Coronary artery (tissue), 2 donors: ENCODE measurements at regions not wholly inside any gene's neighbourhood (a gene's known extent, or its start where the extent isn't known, plus 50 kb on each side); places are given as distances from the start of the nearest gene placed in this dataset.

Experiments used
- DNase-seq: peaks from one replicate; pipeline ENCODE4 v3.0.0-alpha.2; 2017; ENCODE audit warnings: low spot score
- H3K27ac ChIP-seq, 2 donors: fragments of 200-600 bp; sonication (generic); one replicate each; pipeline ENCODE4 v1.5.1; 2016 to 2019
- H3K4me3 ChIP-seq: fragments of 200-600 bp; sonication (generic); 2 replicates; pipeline ENCODE4 v1.5.1; 2016; ENCODE audit warnings: mild to moderate bottlenecking, moderate library complexity
- CTCF ChIP-seq: fragments of 200-600 bp; sonication (generic); IDR thresholded peaks from one replicate; pipeline ENCODE4 v1.5.1; 2019; ENCODE audit warnings: antibody characterized with exemption

DNA sequence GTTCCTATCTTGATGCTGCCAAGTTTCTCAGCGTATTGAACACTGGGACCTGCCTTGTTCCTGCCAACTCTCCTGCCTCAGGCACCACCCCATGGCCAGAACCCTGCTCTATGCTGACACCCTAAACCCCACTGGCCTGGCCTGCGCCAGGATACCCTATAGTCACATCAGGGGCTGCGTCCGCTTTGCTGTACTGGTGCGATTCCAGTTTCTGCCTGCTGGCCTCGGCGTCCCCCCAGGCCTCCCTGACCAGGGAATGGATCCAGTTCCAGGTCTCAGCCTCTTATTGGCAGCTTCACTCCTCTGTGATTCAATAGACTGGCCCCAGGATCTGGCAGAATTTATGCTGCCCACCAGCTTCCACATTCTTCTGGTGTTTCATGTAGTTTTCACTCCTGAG is 55.0 kb downstream of the GPR6 start:
- TF ChIP-seq CTCF: no peak
- no peak overlapping the region for H3K4me3 ChIP-seq
- H3K27ac ChIP-seq: no peak overlapping the region
- DNase-seq: no peak

DNA sequence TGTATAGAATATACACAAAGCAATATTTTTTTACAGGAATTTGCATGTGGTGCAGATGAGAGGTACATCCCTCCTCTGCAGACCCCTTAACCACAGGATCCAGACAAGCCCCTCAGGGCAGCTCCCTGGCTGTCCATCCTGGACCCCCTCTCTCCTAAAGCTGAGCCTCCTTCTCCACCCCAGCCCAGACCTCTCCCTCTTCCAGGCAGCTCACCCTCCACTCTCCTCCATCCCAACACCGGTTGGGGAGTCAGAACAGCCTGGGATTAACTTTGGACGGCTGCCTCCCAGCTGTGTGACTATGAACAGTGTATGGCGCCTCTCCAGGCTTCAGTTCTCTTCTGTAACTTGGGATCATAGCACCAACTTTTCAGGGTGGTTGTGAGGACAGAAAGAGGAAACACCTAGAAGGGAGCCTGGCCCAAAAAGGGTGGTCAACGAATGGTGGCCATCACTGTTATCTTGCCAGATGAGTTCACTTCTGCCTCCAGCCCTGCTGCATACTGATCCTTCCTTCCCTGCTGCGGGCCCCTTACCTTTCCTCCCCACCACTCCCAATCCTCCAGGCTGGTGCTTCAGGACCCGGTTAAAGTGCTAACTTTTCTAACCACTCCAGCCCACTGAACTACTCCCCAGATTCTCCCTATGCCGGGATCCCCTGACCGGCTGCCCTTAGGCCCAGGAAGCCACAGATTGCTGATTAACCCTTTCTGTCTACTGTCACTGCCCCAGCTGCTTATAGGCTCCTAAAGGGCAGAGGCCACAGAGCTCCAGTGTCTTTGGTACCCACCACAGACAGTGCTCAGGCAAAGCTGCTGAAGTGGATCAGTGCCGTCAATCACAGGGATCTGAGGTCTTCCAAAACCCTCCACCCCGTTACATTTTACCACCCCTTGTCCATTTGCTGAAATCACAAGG is 55.9 kb downstream of the GPR6 start:
- no peak for DNase-seq
- Histone ChIP-seq H3K27ac (no peak overlapping the region), H3K4me3 (no peak overlapping the region)
- TF ChIP-seq CTCF: no peak

- H3K27ac ChIP-seq: no peak overlapping the region
- no peak for DNase-seq
- TF ChIP-seq CTCF: no peak
- H3K4me3 ChIP-seq: no peak overlapping the region
Measured at GRCh38 chr6:110034667-110035036, 56.5 kb downstream of the GPR6 start.

DNA sequence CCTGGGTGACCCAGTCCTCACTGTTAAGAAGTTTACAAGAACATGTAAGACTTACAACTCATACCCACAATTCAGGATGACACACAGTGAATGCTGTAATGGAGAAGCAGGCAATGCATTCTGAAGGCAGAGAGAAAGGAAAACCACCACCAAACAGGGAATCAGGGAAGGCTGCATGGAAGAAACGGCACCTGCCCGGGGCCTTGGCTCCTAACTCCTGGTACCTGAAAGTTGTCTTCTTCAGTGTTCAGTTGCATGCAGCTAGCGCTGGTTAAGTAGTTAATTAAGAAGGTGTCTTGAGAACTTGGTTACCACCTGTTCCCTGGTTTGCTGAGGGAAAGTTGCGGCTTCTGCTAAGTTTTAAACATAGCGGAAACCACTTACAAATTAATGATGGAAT is 57.2 kb downstream of the GPR6 start:
- TF ChIP-seq CTCF: no peak
- no peak for DNase-seq
- no peak overlapping the region for H3K27ac ChIP-seq

GRCh38 chr6:110036408-110037302 is 58.5 kb downstream of the GPR6 start:
- TF ChIP-seq CTCF: no peak

More for the DNA sequence above, 57.2 kb downstream of the GPR6 start:
- H3K4me3 ChIP-seq: no peak overlapping the region

GRCh38 chr6:110037726-110038295 is 59.7 kb downstream of the GPR6 start:
- Histone ChIP-seq H3K4me3 (no peak overlapping the region), H3K27ac (no peak overlapping the region)
- DNase-seq: no peak
- TF ChIP-seq CTCF: no peak

More at GRCh38 chr6:110036408-110037302, 58.5 kb downstream of the GPR6 start:
- H3K4me3 ChIP-seq: no peak overlapping the region
- DNase-seq: no peak
- no peak overlapping the region for H3K27ac ChIP-seq
